Ascending aorta (tissue), 2 donors: ENCODE measurements at regions not wholly inside any gene's neighbourhood (a gene's known extent, or its start where the extent isn't known, plus 50 kb on each side); places are given as distances from the start of the nearest gene placed in this dataset.

Experiments
- DNase-seq, 2 donors: peaks; one replicate each; pipeline ENCODE4 v3.0.0-alpha.2; 2019; ENCODE audit warnings: low spot score in 2 of 2
- H3K27ac ChIP-seq, 2 donors: fragments of 200-600 bp; sonication (generic); one replicate each; pipeline ENCODE4 v1.5.1; 2016 to 2017; ENCODE audit warnings: mild to moderate bottlenecking in 1 of 2
- H3K27me3 ChIP-seq: fragments of 200-600 bp; sonication (generic); one replicate; pipeline ENCODE4 v1.5.1; 2017
- H3K36me3 ChIP-seq, 2 donors: fragments of 200-600 bp; sonication (generic); one replicate each; pipeline ENCODE4 v1.5.1; 2016
- H3K4me1 ChIP-seq, 2 donors: fragments of 200-600 bp; sonication (generic); one replicate each; pipeline ENCODE4 v1.5.1; 2016 to 2017; ENCODE audit warnings: mild to moderate bottlenecking in 1 of 2
- H3K4me3 ChIP-seq, 2 donors: fragments of 200-600 bp; sonication (generic); one replicate each; pipeline ENCODE4 v1.5.1; 2016 to 2017; ENCODE audit warnings: mild to moderate bottlenecking in 1 of 2
- H3K9me3 ChIP-seq, 2 donors: fragments of 200-600 bp; sonication (generic); one replicate each; pipeline ENCODE4 v1.5.1; 2016
- intact Hi-C: fragments of 100-400 bp; cut with DNase I; formaldehyde crosslinking; loops from one replicate; pipeline ENCODE4 v1.15.1; 2023
- TF ChIP-seq, protein P1 (sequence below), 3 experiments: fragments of 200-600 bp in 2 of 3; fragments of 450-650 bp in 1 of 3; sonication (generic) in 2 of 3; IDR thresholded peaks; one replicate each; pipeline ENCODE4 v1.5.1; 2016 to 2019; ENCODE audit warnings: antibody characterized with exemption in 3 of 3, mild to moderate bottlenecking in 1 of 3, moderate library complexity in 1 of 3

DNA sequence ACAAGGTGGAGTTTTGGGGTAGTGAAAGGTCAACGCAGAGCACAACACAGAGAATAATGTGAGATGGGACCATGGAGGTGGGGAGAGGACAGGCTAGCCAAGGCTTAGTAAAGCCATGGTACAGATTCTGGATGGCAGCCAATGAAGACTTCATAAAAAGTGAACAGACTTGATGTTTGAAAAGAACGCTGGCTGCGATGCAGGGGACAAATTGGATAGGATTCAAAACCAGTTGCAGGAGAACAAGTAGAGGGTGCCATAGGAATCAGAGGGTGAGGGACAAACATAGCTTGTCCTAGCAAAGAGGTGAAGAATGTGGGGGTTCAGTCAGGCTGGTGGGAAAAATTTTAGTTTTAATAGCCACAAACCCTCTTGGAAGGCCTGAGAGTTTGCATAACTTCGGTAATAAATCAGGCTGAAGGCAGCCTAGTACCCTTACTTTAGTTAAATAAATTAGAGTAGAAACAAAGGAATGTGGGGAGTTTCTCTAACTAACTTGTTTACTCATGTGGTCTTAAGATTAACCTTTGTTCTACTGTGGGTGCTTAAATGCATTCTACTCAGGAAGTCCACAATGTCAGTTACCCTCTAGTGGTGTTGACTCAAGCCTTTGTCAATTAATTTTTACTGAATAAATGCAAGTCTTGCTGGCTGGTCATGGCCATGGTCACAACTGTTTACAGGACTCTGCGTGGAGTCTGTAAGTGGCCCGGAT is 216.4 kb downstream of the C6orf118 start:
- Histone ChIP-seq H3K27ac (no peak overlapping the region), H3K27me3 (no peaks in the 10 kb centered on the region), H3K4me3 (no peak overlapping the region), H3K36me3 (no peaks in the 10 kb centered on the region), H3K9me3 (no peaks in the 10 kb centered on the region), H3K4me1 (no peaks in the 10 kb centered on the region)
- no peak for DNase-seq
- TF ChIP-seq, protein P1, sequence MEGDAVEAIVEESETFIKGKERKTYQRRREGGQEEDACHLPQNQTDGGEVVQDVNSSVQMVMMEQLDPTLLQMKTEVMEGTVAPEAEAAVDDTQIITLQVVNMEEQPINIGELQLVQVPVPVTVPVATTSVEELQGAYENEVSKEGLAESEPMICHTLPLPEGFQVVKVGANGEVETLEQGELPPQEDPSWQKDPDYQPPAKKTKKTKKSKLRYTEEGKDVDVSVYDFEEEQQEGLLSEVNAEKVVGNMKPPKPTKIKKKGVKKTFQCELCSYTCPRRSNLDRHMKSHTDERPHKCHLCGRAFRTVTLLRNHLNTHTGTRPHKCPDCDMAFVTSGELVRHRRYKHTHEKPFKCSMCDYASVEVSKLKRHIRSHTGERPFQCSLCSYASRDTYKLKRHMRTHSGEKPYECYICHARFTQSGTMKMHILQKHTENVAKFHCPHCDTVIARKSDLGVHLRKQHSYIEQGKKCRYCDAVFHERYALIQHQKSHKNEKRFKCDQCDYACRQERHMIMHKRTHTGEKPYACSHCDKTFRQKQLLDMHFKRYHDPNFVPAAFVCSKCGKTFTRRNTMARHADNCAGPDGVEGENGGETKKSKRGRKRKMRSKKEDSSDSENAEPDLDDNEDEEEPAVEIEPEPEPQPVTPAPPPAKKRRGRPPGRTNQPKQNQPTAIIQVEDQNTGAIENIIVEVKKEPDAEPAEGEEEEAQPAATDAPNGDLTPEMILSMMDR (IDR thresholded peaks at IDR 0.05), result no peak
- intact Hi-C loops, result no loop called here

DNA sequence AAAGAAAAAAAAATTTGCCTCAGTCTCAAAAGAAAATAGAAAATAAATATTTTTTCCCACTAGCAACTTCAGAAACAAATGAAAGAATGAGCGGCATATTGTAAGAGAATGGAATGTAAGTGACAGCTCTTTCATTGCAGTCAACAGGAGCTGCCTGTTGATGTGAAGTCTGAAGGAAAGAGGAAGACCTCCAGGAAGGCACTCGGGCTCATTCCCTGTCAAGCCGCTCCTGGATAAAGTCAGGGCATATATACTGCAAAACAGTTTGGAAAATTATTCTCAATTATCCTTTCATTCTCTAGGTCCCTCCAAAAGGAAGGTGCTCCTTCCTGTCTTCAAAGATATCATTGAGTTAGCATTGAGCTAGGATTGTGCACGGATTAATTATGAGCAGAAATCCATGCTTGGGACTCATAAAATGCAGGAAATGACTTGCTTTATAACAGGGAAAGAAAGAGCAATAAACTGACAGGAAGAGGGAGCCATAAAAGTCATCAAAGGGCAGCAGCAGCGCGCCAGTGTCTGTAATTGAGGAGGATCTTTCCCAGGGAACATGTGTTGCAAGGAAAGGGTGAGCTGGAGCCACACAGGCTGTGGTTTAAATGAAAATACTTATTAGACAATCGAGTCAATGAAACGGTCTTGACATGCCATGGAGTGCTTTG is 218.2 kb downstream of the C6orf118 start:
- H3K4me1 ChIP-seq, result no peaks in the 10 kb centered on the region
- H3K9me3 ChIP-seq, result no peaks in the 10 kb centered on the region
- intact Hi-C loops, result no loop called here
- TF ChIP-seq, protein P1 (IDR thresholded peaks at IDR 0.05), result no peak
- no peak for DNase-seq
- no peaks in the 10 kb centered on the region for H3K36me3 ChIP-seq
- H3K27me3 ChIP-seq, result no peaks in the 10 kb centered on the region
- H3K27ac ChIP-seq, result no peak overlapping the region
- no peak overlapping the region for H3K4me3 ChIP-seq

DNA sequence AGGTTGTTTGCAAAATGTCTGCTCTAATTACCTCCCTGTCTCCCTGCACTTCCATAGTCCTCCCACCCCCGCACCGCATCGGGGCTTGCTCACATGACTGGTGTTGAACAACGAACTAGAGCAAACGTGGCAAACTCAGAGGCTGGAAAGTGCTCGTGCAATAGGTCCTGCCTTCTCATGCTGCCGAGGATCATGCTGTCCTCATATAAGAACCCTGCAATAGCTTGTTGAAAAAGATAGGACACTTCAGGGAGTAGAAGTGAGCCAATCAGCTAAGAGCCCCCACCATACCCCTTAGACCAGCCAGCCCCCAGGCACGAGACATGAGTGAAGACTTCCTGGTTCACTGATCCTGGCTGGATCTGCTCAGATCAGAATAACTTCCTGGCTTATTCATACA is 219.2 kb downstream of the C6orf118 start:
- no peaks in the 10 kb centered on the region for H3K36me3 ChIP-seq
- DNase-seq, result no peak
- no peak overlapping the region for H3K4me3 ChIP-seq
- H3K4me1 ChIP-seq, result no peaks in the 10 kb centered on the region
- H3K27ac ChIP-seq, result no peak overlapping the region
- intact Hi-C loops, result no loop called here
- TF ChIP-seq, protein P1 (IDR thresholded peaks at IDR 0.05), result no peak
- no peaks in the 10 kb centered on the region for H3K9me3 ChIP-seq
- no peaks in the 10 kb centered on the region for H3K27me3 ChIP-seq

DNA sequence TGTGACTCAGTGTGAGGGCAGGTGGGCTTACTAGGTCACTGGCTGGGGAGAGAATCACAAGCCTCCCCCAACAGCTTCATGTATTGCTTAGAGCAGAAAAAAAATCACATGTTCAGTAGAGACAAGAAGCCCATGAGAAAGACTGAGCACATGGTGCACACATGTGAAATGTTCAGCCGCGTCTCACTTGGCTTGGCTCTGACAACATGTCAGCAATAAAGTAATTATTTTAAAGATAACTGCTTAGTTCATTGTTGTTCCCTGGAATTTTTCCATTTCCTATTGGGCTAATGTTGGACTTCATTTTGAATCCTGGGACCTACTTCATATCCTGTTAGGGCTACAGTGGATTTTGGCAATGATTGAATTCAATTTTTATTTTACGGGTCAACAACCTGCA is 222.6 kb downstream of the C6orf118 start:
- TF ChIP-seq, protein P1 (IDR thresholded peaks at IDR 0.05), result no peak
- intact Hi-C loops, result no loop called here
- H3K36me3 ChIP-seq, result no peaks in the 10 kb centered on the region
- no peak overlapping the region for H3K27ac ChIP-seq
- no peak overlapping the region for H3K4me3 ChIP-seq
- no peaks in the 10 kb centered on the region for H3K27me3 ChIP-seq
- no peaks in the 10 kb centered on the region for H3K4me1 ChIP-seq
- no peaks in the 10 kb centered on the region for H3K9me3 ChIP-seq
- no peak for DNase-seq

DNA sequence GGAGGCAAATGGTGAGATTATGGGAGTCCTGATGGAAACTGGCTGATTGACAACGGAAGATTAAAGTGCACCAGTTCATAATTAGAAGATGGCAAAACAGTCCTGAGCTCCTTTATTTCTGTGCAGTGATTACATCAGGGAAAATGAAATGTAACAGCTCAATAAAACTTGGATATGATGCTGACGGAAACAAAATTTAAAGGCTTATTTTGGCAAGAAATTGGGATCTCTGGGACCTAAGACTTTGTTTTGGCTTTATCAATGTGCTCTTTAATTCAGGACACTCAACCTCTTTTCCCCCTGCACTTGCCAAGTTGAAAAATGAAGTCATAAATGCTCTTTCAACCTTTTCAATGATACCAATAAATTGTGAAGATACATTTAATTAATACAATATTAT is 226.8 kb downstream of the C6orf118 start:
- no peaks in the 10 kb centered on the region for H3K9me3 ChIP-seq
- H3K27me3 ChIP-seq, result no peaks in the 10 kb centered on the region
- no peak for DNase-seq
- no peaks in the 10 kb centered on the region for H3K36me3 ChIP-seq
- intact Hi-C loops, result no loop called here
- no peaks in the 10 kb centered on the region for H3K4me1 ChIP-seq
- no peak overlapping the region for H3K4me3 ChIP-seq
- TF ChIP-seq, protein P1 (IDR thresholded peaks at IDR 0.05), result no peak
- no peak overlapping the region for H3K27ac ChIP-seq
